ENCODE measurements at regions not wholly inside any gene's neighbourhood (a gene's known extent, or its start where the extent isn't known, plus 50 kb on each side); places are given as distances from the start of the nearest gene placed in this dataset.

GRCh38 chr6:141218583-141218982 lies 914.1 kb upstream of the GJE1 start:
- H3K27ac ChIP-seq (ENCODE audit: low read depth, low read length, poor library complexity, severe bottlenecking) = no peak overlapping the region
- no peak for DNase-seq (ENCODE audit: low spot score)
- no TSS peak for BruUV-seq (replicated peaks)
- ChIA-PET CTCF (no interaction called here), POLR2A (ENCODE audit: low non-redundant PET) (no interaction called here)
- intact Hi-C loops (cut with micrococcal nuclease; ENCODE audit: unreplicated experiment) = no loop called here
- H3K27me3 ChIP-seq (replicated peaks; ENCODE audit: insufficient read depth, low read depth, low read length, poor library complexity) = no peaks in the 10 kb centered on the region
- no peaks in the 10 kb centered on the region for H3K36me3 ChIP-seq (ENCODE audit: insufficient read depth, low read length, poor library complexity, severe bottlenecking)
- no peaks in the 10 kb centered on the region for H3K9me3 ChIP-seq (ENCODE audit: low read depth, low read length, poor library complexity, severe bottlenecking)
- TF ChIP-seq EZH2 (IDR thresholded peaks at IDR 0.05; ENCODE audit: borderline replicate concordance, low read depth, low read length, poor library complexity, severe bottlenecking) (no peak), CTCF (conservative IDR thresholded peaks at IDR 0.05; ENCODE audit: low read depth, low read length) (no peak)
- no peaks in the 10 kb centered on the region for H3K4me1 ChIP-seq (ENCODE audit: insufficient read depth, low read length, poor library complexity, severe bottlenecking)
- no peak overlapping the region for H3K4me3 ChIP-seq (ENCODE audit: low read depth, low read length, poor library complexity, severe bottlenecking)

- intact Hi-C loops (cut with micrococcal nuclease; ENCODE audit: unreplicated experiment) = no loop called here
- Histone ChIP-seq H3K4me3 (ENCODE audit: low read depth, low read length, poor library complexity, severe bottlenecking) (no peak overlapping the region), H3K27me3 (replicated peaks; ENCODE audit: insufficient read depth, low read depth, low read length, poor library complexity) (no peaks in the 10 kb centered on the region), H3K4me1 (ENCODE audit: insufficient read depth, low read length, poor library complexity, severe bottlenecking) (no peaks in the 10 kb centered on the region), H3K36me3 (ENCODE audit: insufficient read depth, low read length, poor library complexity, severe bottlenecking) (no peaks in the 10 kb centered on the region), H3K27ac (ENCODE audit: low read depth, low read length, poor library complexity, severe bottlenecking) (no peak overlapping the region), H3K9me3 (ENCODE audit: low read depth, low read length, poor library complexity, severe bottlenecking) (no peaks in the 10 kb centered on the region)
- ChIA-PET CTCF (no interaction called here), POLR2A (ENCODE audit: low non-redundant PET) (no interaction called here)
- no peak for DNase-seq (ENCODE audit: low spot score)
- BruUV-seq (replicated peaks) = no TSS peak
- TF ChIP-seq EZH2 (IDR thresholded peaks at IDR 0.05; ENCODE audit: borderline replicate concordance, low read depth, low read length, poor library complexity, severe bottlenecking) (no peak), CTCF (conservative IDR thresholded peaks at IDR 0.05; ENCODE audit: low read depth, low read length) (no peak)
Measured at GRCh38 chr6:141216726-141217125, 916.0 kb upstream of the GJE1 start.

DNA sequence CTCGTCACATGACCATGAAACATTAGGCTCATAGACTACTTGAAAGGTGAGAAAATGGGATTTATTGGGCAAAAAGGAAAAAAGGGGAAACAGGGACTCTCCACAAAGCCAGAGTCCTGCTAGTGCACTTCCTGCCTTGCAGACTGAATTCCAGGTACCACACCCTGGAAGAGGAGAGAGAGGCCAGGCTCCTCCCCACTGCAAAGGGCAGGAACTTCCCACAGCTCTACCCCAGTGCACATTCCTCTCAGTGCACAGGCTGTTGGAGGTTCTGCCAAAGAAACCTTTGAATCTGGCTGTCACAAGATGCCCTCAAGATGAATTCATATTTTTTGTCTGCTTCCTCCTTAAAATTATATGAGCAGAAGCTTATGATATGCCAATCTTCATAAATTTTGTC lies 920.4 kb upstream of the GJE1 start:
- no peaks in the 10 kb centered on the region for H3K36me3 ChIP-seq (ENCODE audit: insufficient read depth, low read length, poor library complexity, severe bottlenecking)
- intact Hi-C loops (cut with micrococcal nuclease; ENCODE audit: unreplicated experiment) = no loop called here
- no peaks in the 10 kb centered on the region for H3K27me3 ChIP-seq (replicated peaks; ENCODE audit: insufficient read depth, low read depth, low read length, poor library complexity)
- CTCF ChIA-PET = no interaction called here
- no peak for DNase-seq (ENCODE audit: low spot score)
- H3K4me1 ChIP-seq (ENCODE audit: insufficient read depth, low read length, poor library complexity, severe bottlenecking) = no peaks in the 10 kb centered on the region
- no peak overlapping the region for H3K4me3 ChIP-seq (ENCODE audit: low read depth, low read length, poor library complexity, severe bottlenecking)
- POLR2A ChIA-PET (ENCODE audit: low non-redundant PET) = no interaction called here
- no TSS peak for BruUV-seq (replicated peaks)
- no peak overlapping the region for H3K27ac ChIP-seq (ENCODE audit: low read depth, low read length, poor library complexity, severe bottlenecking)
- TF ChIP-seq EZH2 (IDR thresholded peaks at IDR 0.05; ENCODE audit: borderline replicate concordance, low read depth, low read length, poor library complexity, severe bottlenecking) (no peak), CTCF (conservative IDR thresholded peaks at IDR 0.05; ENCODE audit: low read depth, low read length) (no peak)
- H3K9me3 ChIP-seq (ENCODE audit: low read depth, low read length, poor library complexity, severe bottlenecking) = no peaks in the 10 kb centered on the region

All from A673 (cell line).